B cell (primary cell): ENCODE measurements at regions not wholly inside any gene's neighbourhood (a gene's known extent, or its start where the extent isn't known, plus 50 kb on each side); places are given as distances from the start of the nearest gene placed in this dataset.

Experiments used
- ATAC-seq: fragments of 200-7000 bp; cut with Tn5 transposase; one replicate; pipeline ENCODE4 v1.10.0; 2021; ENCODE audit warnings: low read depth, mild to moderate bottlenecking, moderate number of reproducible peaks, moderate library complexity
- CTCF ChIA-PET: fragments of 350-600 bp; sonication (Branson Sonifier 250); formaldehyde crosslinking; loops from one replicate; lab custom pipeline; 2021; ENCODE audit warnings: antibody characterized with exemption, inconsistent platforms; lab: Charles Lee
- POLR2A ChIA-PET: fragments of 350-600 bp; sonication (Branson Sonifier 250); formaldehyde crosslinking; loops from one replicate; lab custom pipeline; 2021; ENCODE audit warnings: antibody characterized with exemption; lab: Charles Lee
- DNase-seq: peaks from one replicate; pipeline ENCODE4 v3.0.0; 2013
- H2AFZ ChIP-seq: 2 replicates; pipeline ENCODE4 v1.6.1; 2012; ENCODE audit warnings: mild to moderate bottlenecking, low read depth, low read length; ENCODE audit not compliant: insufficient read depth, poor library complexity, severe bottlenecking
- H3K27ac ChIP-seq, 2 donors: 1 replicate in 1 of 2; 2 replicates in 1 of 2; pipeline ENCODE4 v1.5.1; 2012 to 2013; ENCODE audit warnings: low read length in 2 of 2, mild to moderate bottlenecking in 2 of 2, moderate library complexity in 1 of 2
- H3K27me3 ChIP-seq, 4 experiments: fragments of 200-600 bp in 1 of 4; sonication (generic) in 1 of 4; replicated peaks in 1 of 4; 1 replicate in 2 of 4; 2 replicates in 2 of 4; pipeline versions ENCODE4 v1.6.1 to v1.7.0; 2013 to 2016; ENCODE audit warnings: low read length in 3 of 4, mild to moderate bottlenecking in 2 of 4, mixed read lengths in 1 of 4, moderate library complexity in 1 of 4; ENCODE audit not compliant: insufficient read depth in 4 of 4, control insufficient read depth in 3 of 4; ENCODE audit errors: control extremely low read depth in 1 of 4
- H3K36me3 ChIP-seq, 2 experiments: replicated peaks in 1 of 2; 1 replicate in 1 of 2; 2 replicates in 1 of 2; pipeline versions ENCODE4 v1.6.1 to v1.7.1; 2013; ENCODE audit warnings: low read length in 1 of 2; ENCODE audit not compliant: insufficient read depth in 2 of 2, control insufficient read depth in 1 of 2; ENCODE audit errors: control extremely low read depth in 1 of 2, extremely low read depth in 1 of 2
- H3K4me1 ChIP-seq, 2 donors: fragments of 200-600 bp in 1 of 2; sonication (generic) in 1 of 2; 1 replicate in 1 of 2; 2 replicates in 1 of 2; pipeline versions ENCODE4 v1.5.1 to v1.6.1; 2013 to 2017; ENCODE audit warnings: low read length in 2 of 2; ENCODE audit not compliant: control insufficient read depth in 2 of 2, insufficient read depth in 2 of 2
- H3K4me2 ChIP-seq: replicated peaks from 2 replicates; pipeline ENCODE3; 2012; ENCODE audit warnings: mild to moderate bottlenecking, low read depth, low read length; ENCODE audit not compliant: poor library complexity, severe bottlenecking
- H3K4me3 ChIP-seq, 5 experiments: fragments of 200-600 bp in 1 of 5; sonication (generic) in 1 of 5; 1 replicate in 3 of 5; 2 replicates in 2 of 5; pipeline versions ENCODE4 v1.5.1 to v1.7.0; 2011 to 2016; ENCODE audit warnings: low read length in 4 of 5, mild to moderate bottlenecking in 4 of 5, low read depth in 2 of 5, control low read depth in 1 of 5, moderate library complexity in 1 of 5; ENCODE audit not compliant: insufficient read depth in 1 of 5; ENCODE audit errors: control extremely low read depth in 1 of 5, extremely low read depth in 1 of 5
- H3K79me2 ChIP-seq: fragments of 200-600 bp; sonication (generic); one replicate; pipeline ENCODE4 v1.6.0; 2016; ENCODE audit warnings: low read length; ENCODE audit not compliant: control insufficient read depth, insufficient read depth
- H3K9ac ChIP-seq: fragments of 200-600 bp; sonication (generic); 2 replicates; pipeline ENCODE4 v1.6.1; 2017; ENCODE audit warnings: mild to moderate bottlenecking, low read length, moderate library complexity
- H3K9me3 ChIP-seq, 3 donors: one replicate each; pipeline versions ENCODE4 v1.6.1 to v1.7.1; 2013; ENCODE audit warnings: low read length in 2 of 3; ENCODE audit not compliant: control insufficient read depth in 2 of 3, insufficient read depth in 1 of 3; ENCODE audit errors: control extremely low read depth in 1 of 3
- H4K20me1 ChIP-seq: 2 replicates; pipeline ENCODE4 v1.6.0; 2012; ENCODE audit warnings: mild to moderate bottlenecking, low read length; ENCODE audit not compliant: insufficient read depth, control insufficient read depth, poor library complexity, severe bottlenecking
- H3K27ac Mint-ChIP-seq: one replicate; pipeline ENCODE4 v1.8.0; 2021; ENCODE audit warnings: mixed read lengths
- H3K27me3 Mint-ChIP-seq: one replicate; pipeline ENCODE4 v1.8.0; 2021; ENCODE audit warnings: mixed read lengths
- H3K4me1 Mint-ChIP-seq: one replicate; pipeline ENCODE4 v1.8.0; 2021; ENCODE audit warnings: mixed read lengths
- H3K4me3 Mint-ChIP-seq: one replicate; pipeline ENCODE4 v1.8.0; 2021; ENCODE audit warnings: mixed read lengths
- H3K9me3 Mint-ChIP-seq: one replicate; pipeline ENCODE4 v1.8.0; 2022; ENCODE audit warnings: mixed read lengths; ENCODE audit not compliant: insufficient read depth
- EZH2 ChIP-seq: IDR thresholded peaks from 2 replicates; pipeline ENCODE4 v1.6.1; 2012; ENCODE audit warnings: borderline replicate concordance, low read depth, mild to moderate bottlenecking, moderate library complexity, low read length; ENCODE audit not compliant: insufficient read depth, poor library complexity, severe bottlenecking
- WGBS: methylation state at CpG from one replicate; pipeline ENCODE4 v1.1.5; 2013; ENCODE audit warnings: missing lambda C conversion rate; ENCODE audit not compliant: insufficient coverage; 5-methylcytosine and 5-hydroxymethylcytosine counted together
- intact Hi-C: fragments of 100-400 bp; cut with micrococcal nuclease; formaldehyde crosslinking; loops from one replicate; pipeline ENCODE4 v1.10.0; 2022
- TF ChIP-seq, protein P1 (sequence below): fragments of 200-600 bp; IDR thresholded peaks from one replicate; pipeline ENCODE4 v1.8.0; 2022; ENCODE audit warnings: antibody characterized with exemption, mild to moderate bottlenecking

- H3K4me2 ChIP-seq: no peak overlapping the region
- H3K27me3 ChIP-seq: no peaks in the 10 kb centered on the region
- ChIA-PET POLR2A (no interaction called here), CTCF (no interaction called here)
- DNase-seq (no peak), ATAC-seq (no peak)
- peaks cover 2% of the 10 kb centered on the region for H3K9me3 Mint-ChIP-seq
- H3K9ac ChIP-seq: no peak overlapping the region
- H3K27ac ChIP-seq: no peak overlapping the region
- no peaks in the 10 kb centered on the region for H3K4me1 Mint-ChIP-seq
- H2AFZ ChIP-seq: no peak overlapping the region
- H3K36me3 ChIP-seq: no peaks in the 10 kb centered on the region
- H3K4me3 ChIP-seq: no peak overlapping the region
- no peaks in the 10 kb centered on the region for H3K9me3 ChIP-seq
- H3K27ac Mint-ChIP-seq: no peak overlapping the region
- intact Hi-C loops: no loop called here
- WGBS: no CpG with 5 or more reads among the region's 1 CpG
- H3K27me3 Mint-ChIP-seq: no peaks in the 10 kb centered on the region
- no peaks in the 10 kb centered on the region for H3K79me2 ChIP-seq
- TF ChIP-seq EZH2: no peak
- TF ChIP-seq, protein P1, sequence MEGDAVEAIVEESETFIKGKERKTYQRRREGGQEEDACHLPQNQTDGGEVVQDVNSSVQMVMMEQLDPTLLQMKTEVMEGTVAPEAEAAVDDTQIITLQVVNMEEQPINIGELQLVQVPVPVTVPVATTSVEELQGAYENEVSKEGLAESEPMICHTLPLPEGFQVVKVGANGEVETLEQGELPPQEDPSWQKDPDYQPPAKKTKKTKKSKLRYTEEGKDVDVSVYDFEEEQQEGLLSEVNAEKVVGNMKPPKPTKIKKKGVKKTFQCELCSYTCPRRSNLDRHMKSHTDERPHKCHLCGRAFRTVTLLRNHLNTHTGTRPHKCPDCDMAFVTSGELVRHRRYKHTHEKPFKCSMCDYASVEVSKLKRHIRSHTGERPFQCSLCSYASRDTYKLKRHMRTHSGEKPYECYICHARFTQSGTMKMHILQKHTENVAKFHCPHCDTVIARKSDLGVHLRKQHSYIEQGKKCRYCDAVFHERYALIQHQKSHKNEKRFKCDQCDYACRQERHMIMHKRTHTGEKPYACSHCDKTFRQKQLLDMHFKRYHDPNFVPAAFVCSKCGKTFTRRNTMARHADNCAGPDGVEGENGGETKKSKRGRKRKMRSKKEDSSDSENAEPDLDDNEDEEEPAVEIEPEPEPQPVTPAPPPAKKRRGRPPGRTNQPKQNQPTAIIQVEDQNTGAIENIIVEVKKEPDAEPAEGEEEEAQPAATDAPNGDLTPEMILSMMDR: no peak
- no peak overlapping the region for H3K4me3 Mint-ChIP-seq
- H3K4me1 ChIP-seq: no peaks in the 10 kb centered on the region
- no peaks in the 10 kb centered on the region for H4K20me1 ChIP-seq
Measured at GRCh38 chr3:74036568-74036967, 411.8 kb upstream of the PDZRN3 start.

DNA sequence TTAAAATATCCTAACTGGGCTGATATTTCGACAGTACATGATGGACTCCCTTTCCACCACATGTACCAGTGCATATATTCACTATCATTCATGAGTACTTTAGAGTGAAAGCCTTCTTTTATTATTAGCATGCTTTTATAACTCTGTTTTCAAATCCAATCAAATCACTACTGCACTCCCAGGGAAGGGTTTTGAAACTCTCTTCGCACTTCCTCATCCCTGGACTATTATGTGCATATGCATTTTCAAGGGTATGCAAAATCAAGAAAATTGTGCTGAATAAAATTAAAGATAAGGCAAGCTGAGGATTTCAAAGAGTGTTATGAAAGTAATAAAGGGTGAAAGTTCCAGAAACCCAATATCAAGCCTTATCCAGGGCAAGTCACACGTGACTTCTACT is 411.4 kb upstream of the PDZRN3 start:
- no peaks in the 10 kb centered on the region for H3K4me1 Mint-ChIP-seq
- no peaks in the 10 kb centered on the region for H3K27me3 Mint-ChIP-seq
- H3K36me3 ChIP-seq: no peaks in the 10 kb centered on the region
- H3K9me3 Mint-ChIP-seq: peaks cover 2% of the 10 kb centered on the region
- no peak overlapping the region for H2AFZ ChIP-seq
- H3K9ac ChIP-seq: no peak overlapping the region
- H3K27ac ChIP-seq: no peak overlapping the region
- WGBS: no CpG with 5 or more reads among the region's 3 CpGs
- H3K4me2 ChIP-seq: no peak overlapping the region
- ChIA-PET POLR2A (no interaction called here), CTCF (no interaction called here)
- H4K20me1 ChIP-seq: no peaks in the 10 kb centered on the region
- no peak overlapping the region for H3K27ac Mint-ChIP-seq
- no peaks in the 10 kb centered on the region for H3K4me1 ChIP-seq
- no peaks in the 10 kb centered on the region for H3K79me2 ChIP-seq
- no peaks in the 10 kb centered on the region for H3K9me3 ChIP-seq
- H3K4me3 ChIP-seq: no peak overlapping the region
- DNase-seq (no peak), ATAC-seq (no peak)
- intact Hi-C loops: no loop called here
- no peak overlapping the region for H3K4me3 Mint-ChIP-seq
- TF ChIP-seq EZH2: no peak
- TF ChIP-seq, protein P1: no peak
- H3K27me3 ChIP-seq: no peaks in the 10 kb centered on the region
